GM19467 (cell line): ENCODE measurements at regions not wholly inside any gene's neighbourhood (a gene's known extent, or its start where the extent isn't known, plus 50 kb on each side); places are given as distances from the start of the nearest gene placed in this dataset.

Source experiments
- ATAC-seq: cut with Tn5 transposase; IDR thresholded peaks from one replicate; pipeline ENCODE4 v1.9.1; 2021; ENCODE audit warnings: mild to moderate bottlenecking, moderate library complexity; ENCODE audit not compliant: unreplicated experiment

DNA sequence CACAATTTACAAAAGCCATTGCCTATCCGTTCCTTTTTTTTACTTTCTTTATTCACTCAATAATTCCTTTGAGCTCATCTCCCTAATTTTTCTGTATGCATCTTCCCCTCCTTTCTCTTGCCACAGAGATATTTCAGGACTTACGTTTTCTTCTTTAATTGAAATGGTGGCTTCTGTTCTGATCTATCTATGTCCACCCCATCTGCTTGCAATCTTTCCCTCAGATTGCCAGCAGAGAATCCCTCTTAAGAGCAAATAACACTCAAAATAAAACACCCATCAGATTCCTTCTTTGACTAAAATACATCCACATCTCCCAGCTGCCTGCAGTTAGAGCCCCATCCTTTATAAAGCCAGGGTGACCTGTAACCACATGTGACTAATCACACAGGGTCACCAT lies 478.6 kb downstream of the EFNB2 start:
- no peak for ATAC-seq

DNA sequence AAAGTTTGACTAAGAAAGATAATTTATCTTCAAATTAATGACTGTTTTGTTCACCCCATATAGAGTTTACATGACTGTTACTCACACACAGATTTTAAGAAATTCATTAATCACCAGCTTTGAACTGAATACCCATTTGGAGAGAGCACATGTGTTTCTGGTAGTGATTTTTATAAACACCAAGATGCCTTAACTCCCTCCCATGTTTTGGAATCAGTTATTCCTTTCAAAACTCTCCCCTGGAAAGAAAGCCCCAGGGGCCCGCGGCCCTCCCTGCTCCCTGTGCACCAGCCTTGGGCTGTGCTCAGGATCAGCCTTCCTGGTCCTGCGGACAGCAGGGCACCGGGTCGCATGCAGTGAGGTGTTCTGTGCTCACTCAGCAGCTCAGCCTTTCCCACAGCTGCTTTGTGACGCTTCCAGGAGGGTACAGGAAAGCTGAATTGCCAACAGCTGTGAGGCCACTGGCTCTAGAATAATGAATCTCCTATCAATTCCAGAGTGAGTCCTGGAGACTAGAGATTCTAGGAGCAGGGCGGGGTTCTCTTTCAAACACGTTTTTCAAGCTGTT lies 483.2 kb downstream of the EFNB2 start:
- no peak for ATAC-seq

DNA sequence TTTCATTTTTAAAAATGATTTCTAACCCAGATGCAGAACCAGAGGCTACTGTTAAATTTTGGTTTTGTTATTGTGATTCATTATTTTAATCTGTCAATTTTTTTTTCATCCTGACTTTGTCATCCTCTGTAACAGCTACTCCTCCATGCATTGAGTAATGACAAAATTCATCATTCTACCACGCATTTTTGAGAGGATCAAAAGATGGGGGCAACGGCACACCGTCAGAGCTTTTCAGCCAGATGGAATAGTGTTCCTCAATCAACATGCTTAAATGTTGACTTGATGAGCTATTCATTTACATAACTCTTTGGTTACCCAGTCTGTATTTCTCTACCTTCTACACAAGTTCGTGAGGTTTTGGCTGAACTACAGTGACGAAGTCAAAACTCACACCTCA lies 486.3 kb downstream of the EFNB2 start:
- ATAC-seq = no peak

DNA sequence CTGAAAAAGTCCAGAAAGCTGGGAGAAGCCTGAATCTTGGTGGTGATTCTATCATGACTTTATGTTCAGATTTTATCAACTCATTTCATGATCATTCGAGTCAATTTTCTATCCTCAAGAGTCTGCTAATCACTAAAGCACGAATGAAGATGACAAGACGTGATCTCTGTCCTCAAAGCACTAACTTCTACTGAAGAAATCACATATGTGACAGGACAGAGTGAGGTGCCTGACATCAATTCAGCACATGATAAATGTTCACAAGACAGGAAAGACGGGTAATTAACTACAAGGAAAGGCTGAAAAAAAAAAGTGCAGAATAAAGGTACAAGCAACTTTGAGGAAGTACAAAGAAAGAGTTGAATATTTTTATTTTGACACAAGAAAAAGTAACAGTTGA lies 487.1 kb downstream of the EFNB2 start:
- ATAC-seq = no peak

DNA sequence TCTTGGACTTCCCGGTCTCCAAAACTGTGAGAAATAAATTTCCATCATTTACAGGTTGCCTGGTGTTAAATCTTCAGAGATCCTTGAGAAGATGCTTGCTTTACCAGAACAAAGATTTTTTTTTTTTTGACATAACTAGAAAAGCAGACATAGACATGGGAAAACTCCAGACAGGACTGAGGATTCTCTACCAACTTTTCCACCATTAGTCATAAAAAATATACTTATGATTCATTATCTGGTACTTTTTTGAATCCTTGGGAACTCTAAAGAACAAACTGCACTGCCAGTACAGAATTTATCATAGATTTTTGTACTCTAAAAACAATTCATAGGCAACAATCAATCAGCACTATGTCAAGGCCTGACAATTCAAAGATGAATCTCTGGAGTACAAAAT lies 487.6 kb downstream of the EFNB2 start:
- no peak for ATAC-seq

DNA sequence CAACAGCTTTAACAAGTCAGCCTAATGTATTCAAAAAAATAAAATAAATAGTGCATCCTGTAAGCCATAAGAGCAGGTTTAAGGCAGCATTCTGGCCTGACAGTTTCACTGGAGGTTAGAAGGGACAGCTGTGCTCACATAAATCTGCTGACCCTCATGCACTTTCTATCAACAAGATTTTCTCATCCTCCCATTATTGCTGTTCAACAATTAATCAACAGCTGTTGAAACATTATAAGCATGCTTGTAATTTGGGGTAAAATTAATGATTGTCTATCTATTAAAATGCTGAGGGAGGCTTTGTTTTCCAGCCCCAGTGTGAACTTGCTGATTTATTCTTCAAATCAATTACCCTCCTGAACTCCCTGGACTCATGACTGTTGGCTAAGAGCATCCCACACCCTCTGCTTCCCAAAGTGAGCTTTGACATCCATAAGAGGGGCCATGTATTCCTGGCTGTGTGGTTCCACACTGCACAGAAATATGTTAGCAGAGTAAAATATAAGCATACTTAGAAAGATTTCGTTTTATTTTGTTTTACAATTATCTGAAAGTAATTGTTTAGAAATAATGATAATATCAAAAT lies 492.4 kb downstream of the EFNB2 start:
- ATAC-seq = no peak

DNA sequence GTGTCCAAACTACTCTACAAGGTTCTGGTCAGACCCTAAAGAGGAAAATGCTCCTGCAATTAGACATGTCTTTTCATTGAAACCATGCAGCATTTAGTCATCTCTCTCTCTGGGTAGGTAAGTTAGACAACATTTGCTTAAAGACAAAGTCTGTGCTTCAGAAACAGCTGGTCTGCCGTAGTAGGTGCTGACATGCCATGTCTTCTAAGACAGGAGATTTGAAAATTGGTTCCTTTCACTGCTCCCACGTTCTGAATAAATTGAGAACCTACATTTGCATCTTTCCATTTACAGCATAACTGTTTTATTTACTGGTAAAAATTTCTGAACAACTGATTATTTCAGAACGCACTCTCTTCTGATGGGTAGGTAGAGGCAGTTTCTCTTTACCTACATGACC lies 494.0 kb downstream of the EFNB2 start:
- ATAC-seq = no peak

DNA sequence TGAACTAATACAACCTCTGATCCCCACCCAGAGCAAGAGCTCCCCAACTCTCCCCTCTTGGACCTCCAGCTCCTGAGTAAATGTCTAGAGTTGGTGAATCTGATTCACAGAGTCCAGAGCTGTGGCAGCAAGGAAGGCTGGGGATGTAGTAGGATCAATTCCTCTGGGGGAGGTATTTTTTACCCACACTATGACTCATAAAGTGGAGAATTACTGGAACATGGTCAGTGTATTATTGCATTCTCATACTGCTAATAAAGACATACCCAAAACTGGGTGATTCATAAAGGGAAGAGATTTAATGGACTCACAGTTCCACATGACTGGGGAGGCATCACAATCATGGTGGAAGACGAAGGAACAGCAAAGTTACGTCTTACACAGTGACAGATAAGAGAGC lies 496.7 kb downstream of the EFNB2 start:
- ATAC-seq = no peak

DNA sequence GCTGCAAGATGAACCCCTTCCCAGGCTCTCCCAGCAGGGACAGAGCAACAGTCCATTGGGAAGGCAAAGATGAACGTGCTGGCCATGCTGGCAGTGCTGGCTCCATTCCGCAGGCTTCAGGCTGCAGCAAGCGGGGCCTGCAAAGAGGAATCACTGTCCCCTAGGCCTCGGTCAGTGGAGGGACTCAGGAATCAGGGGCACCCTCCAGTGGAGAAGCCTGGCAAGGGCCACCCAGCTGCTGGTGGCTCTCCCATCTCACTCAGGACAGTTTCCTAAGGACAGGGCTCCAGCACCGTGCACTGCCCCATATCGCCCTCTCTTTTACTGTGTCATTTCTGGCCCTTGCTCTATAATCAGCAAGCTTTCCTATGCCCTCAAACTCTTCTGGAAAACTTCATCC lies 498.6 kb downstream of the EFNB2 start:
- ATAC-seq = no peak

DNA sequence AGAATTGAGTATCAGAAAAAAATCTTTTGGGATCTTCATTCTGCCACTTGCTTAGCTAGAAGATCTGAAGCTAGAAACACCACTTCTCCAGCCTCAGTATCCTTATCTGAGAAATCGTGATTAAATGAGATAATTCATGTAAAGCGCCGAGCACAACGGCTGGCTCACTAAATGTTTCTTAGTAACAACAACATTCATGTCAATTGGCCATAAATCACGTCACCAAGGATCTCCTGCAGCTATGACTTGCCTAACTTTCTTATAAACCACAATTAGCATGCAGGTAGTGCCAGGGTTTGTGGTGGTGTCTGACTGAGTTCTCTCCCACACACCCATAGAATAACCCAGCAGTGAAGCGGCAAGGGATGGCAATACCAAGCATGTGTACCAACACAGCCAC lies 501.3 kb downstream of the EFNB2 start:
- no peak for ATAC-seq

DNA sequence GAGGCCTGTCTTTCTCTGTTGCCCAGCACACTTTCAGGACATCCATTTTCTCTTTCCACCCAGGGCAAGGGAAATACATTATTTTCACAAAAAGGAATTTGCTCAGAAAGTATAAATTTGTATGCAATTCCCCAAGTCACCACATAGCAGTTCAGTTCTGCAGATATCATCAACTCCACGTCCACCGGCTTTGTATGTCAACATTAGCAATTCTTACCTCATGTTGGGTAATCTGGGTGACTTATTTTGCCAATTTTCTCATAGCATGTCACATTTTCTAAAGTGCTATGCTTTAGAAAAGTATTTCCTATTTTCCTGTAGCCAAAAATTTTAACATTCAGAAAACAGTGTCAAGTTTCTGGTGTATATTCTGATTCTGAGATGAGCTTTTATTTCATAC lies 501.8 kb downstream of the EFNB2 start:
- ATAC-seq = no peak

DNA sequence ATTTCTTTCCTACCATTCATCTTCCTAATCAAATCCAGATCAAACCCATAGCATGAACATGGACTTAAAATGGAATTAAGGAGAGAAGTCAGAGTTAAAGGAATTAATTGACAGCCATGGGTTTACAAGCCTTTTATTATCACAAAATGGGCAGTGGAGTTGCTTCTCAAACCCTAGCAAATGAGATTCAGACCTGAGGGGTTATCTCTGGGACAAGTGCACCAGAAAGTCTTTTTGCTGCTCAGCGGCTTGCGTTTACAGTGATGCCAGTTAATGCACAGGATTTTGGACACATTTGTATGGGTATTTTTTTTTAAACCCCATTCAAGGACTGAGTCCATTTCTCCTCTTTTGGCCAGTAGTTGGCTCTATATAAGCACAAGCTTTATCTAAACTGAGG lies 503.0 kb downstream of the EFNB2 start:
- ATAC-seq = no peak

DNA sequence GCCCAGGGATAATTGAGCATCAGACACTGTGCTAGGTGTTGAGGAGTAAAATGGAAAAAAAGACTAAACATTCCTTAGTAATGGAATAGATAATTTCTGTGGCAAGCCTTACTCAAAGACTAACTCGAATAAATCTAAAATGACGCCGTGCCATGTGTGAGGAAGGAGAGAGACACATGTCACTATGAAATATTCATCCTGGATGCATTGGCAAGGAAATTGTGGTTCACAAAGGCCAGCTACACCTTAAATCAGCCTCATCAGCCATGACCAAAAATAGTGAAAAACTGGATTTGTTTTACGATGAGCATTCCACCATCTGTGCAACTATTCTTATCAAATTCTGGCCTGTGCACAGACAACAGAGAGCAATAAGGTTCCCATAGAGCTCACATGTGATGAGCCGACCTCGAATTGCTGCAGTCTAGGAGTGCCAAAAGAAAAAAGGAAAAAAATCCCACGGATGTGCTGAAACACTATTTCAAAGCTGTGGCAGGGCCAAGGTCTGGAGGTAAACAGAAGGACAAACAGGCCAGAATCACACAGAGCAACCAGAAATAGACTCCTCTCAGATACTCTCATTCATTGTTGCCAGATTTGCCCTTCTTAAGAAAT lies 505.7 kb downstream of the EFNB2 start:
- ATAC-seq = no peak

DNA sequence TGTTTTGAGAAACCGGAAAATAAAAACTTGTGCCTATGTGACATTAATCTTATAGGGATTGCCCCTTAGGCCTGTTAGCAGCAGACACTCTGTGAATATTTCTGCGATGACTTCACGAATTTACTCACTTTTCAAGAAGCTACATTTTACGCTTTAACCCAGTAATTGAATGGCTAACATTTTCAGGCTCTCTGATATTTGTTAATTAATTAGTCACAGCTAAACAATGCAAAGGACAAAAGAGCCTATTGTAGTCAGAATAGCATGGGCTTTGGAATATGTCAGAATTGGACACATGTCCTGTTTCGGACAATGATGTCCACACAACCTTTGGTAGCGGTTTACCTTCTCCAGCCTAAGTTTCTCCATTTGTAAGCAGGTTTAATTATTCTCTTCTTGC lies 506.6 kb downstream of the EFNB2 start:
- ATAC-seq = no peak

DNA sequence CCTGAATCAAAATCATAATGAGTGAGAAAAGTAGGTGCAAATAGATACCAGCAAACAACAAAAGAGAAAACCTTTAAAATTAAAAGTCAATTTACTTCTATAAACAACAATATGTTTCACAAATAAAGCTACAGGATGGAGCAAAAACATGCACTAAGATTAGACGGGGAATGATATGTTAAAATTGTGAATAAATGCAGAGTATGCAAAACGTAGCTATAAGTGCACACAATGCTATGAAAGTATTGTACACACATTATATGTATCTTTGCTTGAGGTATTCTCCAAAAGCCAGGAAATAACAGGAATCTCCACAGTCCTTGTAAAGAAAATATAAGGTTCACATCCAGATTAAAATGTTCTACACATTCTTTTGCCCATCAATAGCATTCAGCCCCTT lies 523.9 kb downstream of the EFNB2 start:
- no peak for ATAC-seq

DNA sequence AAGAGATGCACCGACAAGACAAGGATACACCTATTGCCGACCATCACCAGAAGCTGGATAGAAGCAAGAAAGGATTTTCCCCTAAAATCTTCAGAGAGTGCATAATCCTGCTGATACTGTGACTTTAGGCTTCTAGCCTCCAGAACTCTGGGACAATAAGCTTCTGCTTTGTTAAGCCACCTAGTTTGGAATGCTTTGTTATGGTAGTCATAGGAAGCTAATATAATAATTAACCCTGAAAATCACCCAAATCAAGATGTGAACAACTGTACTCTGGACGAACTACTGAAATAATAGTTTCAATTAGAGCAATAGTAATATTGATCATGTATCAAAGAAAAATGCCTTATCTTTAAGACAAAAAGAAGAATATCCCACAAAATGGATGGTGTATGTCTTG lies 524.6 kb downstream of the EFNB2 start:
- no peak for ATAC-seq

DNA sequence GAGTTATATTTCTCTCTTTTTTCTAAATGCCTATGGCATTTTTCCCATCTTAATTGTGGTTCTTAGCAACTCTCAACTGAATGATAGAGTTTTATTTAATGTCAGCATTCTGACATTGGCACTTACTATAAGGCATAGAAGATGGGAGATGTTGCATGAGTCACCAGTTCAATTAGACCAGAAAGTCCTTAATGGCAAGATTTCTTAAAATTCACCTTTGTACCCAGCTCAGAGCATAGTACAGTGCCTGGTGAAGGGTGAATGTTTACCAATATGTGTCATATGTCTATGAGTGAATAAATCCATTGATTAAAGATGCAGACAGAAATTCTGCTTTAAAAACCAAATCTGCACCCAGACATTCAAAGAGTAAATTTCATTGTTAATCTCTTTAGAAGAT lies 526.9 kb downstream of the EFNB2 start:
- ATAC-seq = no peak

DNA sequence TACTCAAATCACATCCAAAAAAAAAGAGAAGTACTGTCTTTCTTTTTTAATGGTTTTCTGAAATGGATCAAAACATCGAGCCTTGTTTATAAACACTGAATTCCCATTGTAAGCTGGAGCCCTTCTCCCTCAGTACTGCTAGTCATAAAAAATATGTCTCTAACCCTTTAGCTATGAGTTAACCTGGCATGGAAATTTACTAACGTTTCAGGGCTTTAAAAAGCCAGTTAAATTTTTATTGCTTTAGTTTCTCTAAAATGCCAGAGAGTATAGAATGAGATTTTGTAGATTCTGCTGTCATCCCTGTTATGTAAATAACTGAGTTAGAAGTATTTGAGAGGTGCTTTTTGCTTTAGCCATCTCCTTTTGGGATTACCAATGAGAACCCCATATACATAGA lies 528.3 kb downstream of the EFNB2 start:
- ATAC-seq = no peak

DNA sequence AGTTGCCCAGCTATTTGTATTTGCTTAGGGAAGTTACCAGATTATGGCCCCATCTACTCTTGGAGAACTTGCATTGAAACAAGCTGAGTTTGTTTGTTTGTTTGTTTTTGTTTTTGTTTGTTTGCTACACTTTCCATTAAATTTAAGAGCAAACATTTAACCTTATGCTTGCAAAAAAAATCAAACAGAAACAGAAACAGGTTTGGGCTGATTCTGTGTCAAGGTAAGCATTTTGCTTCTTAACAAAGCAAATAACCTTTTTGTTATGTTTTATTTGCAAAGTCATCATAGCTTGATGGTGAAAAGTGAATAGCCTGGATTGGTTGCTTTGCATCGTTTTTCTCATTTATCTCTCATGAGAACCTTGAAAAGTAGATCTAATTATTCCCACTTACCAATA lies 531.8 kb downstream of the EFNB2 start:
- ATAC-seq = no peak

DNA sequence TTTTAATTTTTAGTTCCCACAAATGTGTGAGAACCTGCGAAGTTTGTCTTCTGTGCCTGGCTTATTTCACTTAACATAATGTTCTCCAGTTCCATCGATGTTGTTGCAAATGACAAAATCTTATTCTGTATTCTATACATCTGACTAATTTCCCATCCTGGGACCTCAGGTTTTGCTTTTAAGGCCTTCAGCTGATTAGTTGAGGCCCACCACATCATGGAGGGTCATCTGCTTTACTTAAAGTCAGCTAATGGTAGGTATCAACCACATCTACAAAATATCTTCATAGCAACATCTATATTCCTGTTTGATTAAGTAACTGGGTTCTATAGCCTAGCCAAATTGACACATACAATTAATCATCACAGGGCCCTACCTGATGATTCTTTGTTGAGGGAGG lies 534.0 kb downstream of the EFNB2 start:
- no peak for ATAC-seq

DNA sequence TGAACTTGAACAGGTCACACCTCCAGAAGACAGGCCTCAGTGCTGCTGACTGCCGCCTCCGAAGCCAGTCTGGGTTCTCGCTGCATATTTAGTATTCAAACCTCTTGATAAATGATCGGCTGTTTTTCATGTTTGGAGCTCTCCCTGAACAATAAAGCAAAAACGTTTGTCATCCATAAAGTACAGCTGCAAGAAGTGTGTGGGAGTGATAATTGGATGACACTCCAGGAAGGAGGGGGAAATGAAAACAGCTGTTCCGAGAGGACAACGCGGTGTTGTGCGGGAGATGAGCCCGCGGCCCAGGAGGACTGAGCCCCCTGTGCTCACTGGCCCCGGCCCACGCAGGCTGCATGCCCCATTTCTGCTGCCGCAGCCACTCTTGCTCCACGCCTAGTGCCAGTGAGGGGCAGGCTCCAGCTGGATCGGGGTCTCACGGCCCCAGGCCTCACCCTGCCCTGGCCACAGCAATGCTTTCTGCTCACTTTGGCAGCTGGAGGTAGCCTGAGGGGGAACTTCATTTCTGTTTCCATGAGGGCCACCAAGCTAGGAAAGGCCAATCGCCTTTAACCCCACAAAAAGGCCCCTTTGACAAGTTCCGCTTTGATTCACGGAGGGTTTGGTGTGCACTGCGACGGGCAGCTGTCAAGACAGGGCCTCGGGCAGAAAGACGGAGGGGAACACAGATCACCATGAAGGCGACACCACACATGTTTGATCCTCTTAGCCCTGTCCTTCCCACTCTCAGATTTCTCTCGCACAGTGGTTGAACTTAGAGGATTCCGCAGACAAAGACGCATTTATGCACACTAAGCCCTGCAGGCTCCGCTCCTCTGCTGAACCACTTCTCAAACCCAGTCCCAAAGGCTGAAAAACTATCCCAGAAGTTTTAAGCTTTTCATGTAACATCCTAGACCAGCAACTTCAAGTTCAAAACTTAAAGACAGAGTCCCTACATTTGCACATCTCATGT lies 537.6 kb downstream of the EFNB2 start:
- ATAC-seq = no peak
